ENCODE measurements at regions not wholly inside any gene's neighbourhood (a gene's known extent, or its start where the extent isn't known, plus 50 kb on each side); places are given as distances from the start of the nearest gene placed in this dataset.

- Histone ChIP-seq H2AFZ (ENCODE audit: low read depth) (no peak overlapping the region), H3F3A (replicated peaks; ENCODE audit: insufficient read depth) (no peaks in the 10 kb centered on the region), H3K4me1 (ENCODE audit: control insufficient read depth in 1 of 2, insufficient read depth in 2 of 2, low read depth in 1 of 2, low read length in 1 of 2) (peaks cover 0 to 18% of the 10 kb centered on the region in 2 experiments; a peak in 1 of 4 replicates), H3K27ac (ENCODE audit: low read depth in 2 of 2, low read length in 1 of 2) (no peak overlapping the region), H3K79me2 (ENCODE audit: insufficient read depth) (no peaks in the 10 kb centered on the region), H3K4me2 (no peak overlapping the region), H3K9me3 (no peaks in the 10 kb centered on the region), H3K36me3 (replicated peaks in 1 of 2; ENCODE audit: control insufficient read depth in 1 of 2, insufficient read depth in 2 of 2, low read length in 1 of 2) (no peaks in the 10 kb centered on the region), H3K9ac (no peak overlapping the region), H4K20me1 (ENCODE audit: insufficient read depth) (no peaks in the 10 kb centered on the region), H3K4me3 (ENCODE audit: low read depth in 2 of 2, low read length in 1 of 2) (no peak overlapping the region), H3K9me2 (no peaks in the 10 kb centered on the region), H3K27me3 (ENCODE audit: insufficient read depth) (no peaks in the 10 kb centered on the region)
- ChIA-PET POLR2A (no interaction called here), CTCF (interaction anchor here (0.8 to 1.4 kb wide), 2 partner anchors 182 to 518 kb away, joined by 3 read pairs; no protein-coding TSS in a partner anchor)
- WGBS (ENCODE audit: low lambda C conversion rate): 57% methylated on average over 13 of the region's 13 CpGs
- TF ChIP-seq NRF1 (IDR thresholded peaks at IDR 0.05; ENCODE audit: low read depth, low read length): no peak
- TF ChIP-seq EZH2phosphoT487 (IDR thresholded peaks at IDR 0.05; ENCODE audit: borderline replicate concordance, low read depth): no peak
- TF ChIP-seq RAD21 (IDR thresholded peaks at IDR 0.05; ENCODE audit: low read length): peak; percentile 31; the same call in 1 of the 2 replicates
- no peak for TF ChIP-seq RCOR1 (IDR thresholded peaks at IDR 0.05; ENCODE audit: low read length)
- TF ChIP-seq, protein P1, sequence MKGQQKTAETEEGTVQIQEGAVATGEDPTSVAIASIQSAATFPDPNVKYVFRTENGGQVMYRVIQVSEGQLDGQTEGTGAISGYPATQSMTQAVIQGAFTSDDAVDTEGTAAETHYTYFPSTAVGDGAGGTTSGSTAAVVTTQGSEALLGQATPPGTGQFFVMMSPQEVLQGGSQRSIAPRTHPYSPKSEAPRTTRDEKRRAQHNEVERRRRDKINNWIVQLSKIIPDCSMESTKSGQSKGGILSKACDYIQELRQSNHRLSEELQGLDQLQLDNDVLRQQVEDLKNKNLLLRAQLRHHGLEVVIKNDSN (IDR thresholded peaks at IDR 0.05; ENCODE audit: borderline replicate concordance, low read depth): no peak
- no peak for TF ChIP-seq YY1 (IDR thresholded peaks at IDR 0.05; ENCODE audit: low read depth)
- TF ChIP-seq RFX5 (IDR thresholded peaks at IDR 0.05; ENCODE audit: low read length): no peak
- no peak for DNase-seq
These were observed 206.2 kb downstream of the URI1 start for GRCh38 chr19:30148039-30148790.

GRCh38 chr19:30148803-30149202 lies 206.8 kb downstream of the URI1 start:
- no peaks in the 10 kb centered on the region for H3F3A ChIP-seq (replicated peaks; ENCODE audit: insufficient read depth)
- no peak overlapping the region for H3K4me2 ChIP-seq
- no peak overlapping the region for H3K9ac ChIP-seq
- no peaks in the 10 kb centered on the region for H3K9me3 ChIP-seq
- H3K27me3 ChIP-seq (ENCODE audit: insufficient read depth): no peaks in the 10 kb centered on the region
- no peaks in the 10 kb centered on the region for H3K9me2 ChIP-seq
- ChIA-PET POLR2A (no interaction called here), CTCF (interaction anchor here (1.4 kb wide), 1 partner anchor 517 kb away, joined by 3 read pairs; no protein-coding TSS in a partner anchor)
- H4K20me1 ChIP-seq (ENCODE audit: insufficient read depth): no peaks in the 10 kb centered on the region
- DNase-seq: no peak
- H3K36me3 ChIP-seq (replicated peaks in 1 of 2; ENCODE audit: control insufficient read depth in 1 of 2, insufficient read depth in 2 of 2, low read length in 1 of 2): no peaks in the 10 kb centered on the region
- WGBS (ENCODE audit: low lambda C conversion rate): 60% methylated on average over 7 of the region's 8 CpGs
- H3K79me2 ChIP-seq (ENCODE audit: insufficient read depth): no peaks in the 10 kb centered on the region
- H3K4me3 ChIP-seq (ENCODE audit: low read depth in 2 of 2, low read length in 1 of 2): no peak overlapping the region
- no peak overlapping the region for H2AFZ ChIP-seq (ENCODE audit: low read depth)
- no peak for TF ChIP-seq POLR2AphosphoS5 (IDR thresholded peaks at IDR 0.05; ENCODE audit: low read depth, low read length)
- no peak overlapping the region for H3K27ac ChIP-seq (ENCODE audit: low read depth in 2 of 2, low read length in 1 of 2)
- H3K4me1 ChIP-seq (ENCODE audit: control insufficient read depth in 1 of 2, insufficient read depth in 2 of 2, low read depth in 1 of 2, low read length in 1 of 2): peaks cover 0 to 23% of the 10 kb centered on the region in 2 experiments; a peak in 1 of 4 replicates

DNA sequence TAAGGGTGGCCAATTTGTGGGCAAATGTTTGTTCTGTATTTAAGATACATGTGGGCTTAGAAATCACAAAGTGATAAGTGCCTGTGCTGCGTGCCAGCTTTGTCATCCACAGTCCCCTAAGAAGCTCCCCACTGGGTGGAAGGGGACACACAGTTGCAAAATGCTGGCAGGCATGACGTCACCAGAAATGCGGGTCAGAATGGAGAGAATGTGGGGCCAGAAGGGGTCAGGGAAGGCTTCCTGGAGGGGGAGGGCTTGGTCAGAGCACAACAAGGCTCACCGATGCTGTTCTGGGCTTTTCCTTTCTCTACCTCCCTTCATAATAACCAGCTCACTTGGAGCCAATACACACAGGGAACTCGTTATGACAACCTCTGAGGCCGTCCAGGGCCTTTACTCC lies 207.3 kb downstream of the URI1 start:
- H3K9ac ChIP-seq: no peak overlapping the region
- DNase-seq: no peak
- H3K27me3 ChIP-seq (ENCODE audit: insufficient read depth): no peaks in the 10 kb centered on the region
- no peaks in the 10 kb centered on the region for H3K9me2 ChIP-seq
- ChIA-PET POLR2A (no interaction called here), CTCF (interaction anchor here (1.4 kb wide), 1 partner anchor 517 kb away, joined by 3 read pairs; no protein-coding TSS in a partner anchor)
- no peaks in the 10 kb centered on the region for H4K20me1 ChIP-seq (ENCODE audit: insufficient read depth)
- H3K9me3 ChIP-seq: no peaks in the 10 kb centered on the region
- H3K4me1 ChIP-seq (ENCODE audit: control insufficient read depth in 1 of 2, insufficient read depth in 2 of 2, low read depth in 1 of 2, low read length in 1 of 2): peaks cover 0 to 24% of the 10 kb centered on the region in 2 experiments; a peak in 1 of 4 replicates
- no peaks in the 10 kb centered on the region for H3K36me3 ChIP-seq (replicated peaks in 1 of 2; ENCODE audit: control insufficient read depth in 1 of 2, insufficient read depth in 2 of 2, low read length in 1 of 2)
- no peak overlapping the region for H3K4me2 ChIP-seq
- H3F3A ChIP-seq (replicated peaks; ENCODE audit: insufficient read depth): no peaks in the 10 kb centered on the region
- no peak overlapping the region for H2AFZ ChIP-seq (ENCODE audit: low read depth)
- H3K4me3 ChIP-seq (ENCODE audit: low read depth in 2 of 2, low read length in 1 of 2): no peak overlapping the region
- H3K79me2 ChIP-seq (ENCODE audit: insufficient read depth): no peaks in the 10 kb centered on the region
- 39% methylated on average over 6 of the region's 6 CpGs for WGBS (ENCODE audit: low lambda C conversion rate)
- H3K27ac ChIP-seq (ENCODE audit: low read depth in 2 of 2, low read length in 1 of 2): no peak overlapping the region
- TF ChIP-seq, protein P1 (IDR thresholded peaks at IDR 0.05; ENCODE audit: borderline replicate concordance, low read depth): no peak
- TF ChIP-seq FOXM1 (IDR thresholded peaks at IDR 0.05; ENCODE audit: low read depth): no peak
- TF ChIP-seq, protein P2, sequence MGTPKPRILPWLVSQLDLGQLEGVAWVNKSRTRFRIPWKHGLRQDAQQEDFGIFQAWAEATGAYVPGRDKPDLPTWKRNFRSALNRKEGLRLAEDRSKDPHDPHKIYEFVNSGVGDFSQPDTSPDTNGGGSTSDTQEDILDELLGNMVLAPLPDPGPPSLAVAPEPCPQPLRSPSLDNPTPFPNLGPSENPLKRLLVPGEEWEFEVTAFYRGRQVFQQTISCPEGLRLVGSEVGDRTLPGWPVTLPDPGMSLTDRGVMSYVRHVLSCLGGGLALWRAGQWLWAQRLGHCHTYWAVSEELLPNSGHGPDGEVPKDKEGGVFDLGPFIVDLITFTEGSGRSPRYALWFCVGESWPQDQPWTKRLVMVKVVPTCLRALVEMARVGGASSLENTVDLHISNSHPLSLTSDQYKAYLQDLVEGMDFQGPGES (IDR thresholded peaks at IDR 0.05; ENCODE audit: low read depth, low read length): no peak
- TF ChIP-seq GATA2 (CRISPR knock-in tag; IDR thresholded peaks at IDR 0.05): no peak
- TF ChIP-seq, protein P3, sequence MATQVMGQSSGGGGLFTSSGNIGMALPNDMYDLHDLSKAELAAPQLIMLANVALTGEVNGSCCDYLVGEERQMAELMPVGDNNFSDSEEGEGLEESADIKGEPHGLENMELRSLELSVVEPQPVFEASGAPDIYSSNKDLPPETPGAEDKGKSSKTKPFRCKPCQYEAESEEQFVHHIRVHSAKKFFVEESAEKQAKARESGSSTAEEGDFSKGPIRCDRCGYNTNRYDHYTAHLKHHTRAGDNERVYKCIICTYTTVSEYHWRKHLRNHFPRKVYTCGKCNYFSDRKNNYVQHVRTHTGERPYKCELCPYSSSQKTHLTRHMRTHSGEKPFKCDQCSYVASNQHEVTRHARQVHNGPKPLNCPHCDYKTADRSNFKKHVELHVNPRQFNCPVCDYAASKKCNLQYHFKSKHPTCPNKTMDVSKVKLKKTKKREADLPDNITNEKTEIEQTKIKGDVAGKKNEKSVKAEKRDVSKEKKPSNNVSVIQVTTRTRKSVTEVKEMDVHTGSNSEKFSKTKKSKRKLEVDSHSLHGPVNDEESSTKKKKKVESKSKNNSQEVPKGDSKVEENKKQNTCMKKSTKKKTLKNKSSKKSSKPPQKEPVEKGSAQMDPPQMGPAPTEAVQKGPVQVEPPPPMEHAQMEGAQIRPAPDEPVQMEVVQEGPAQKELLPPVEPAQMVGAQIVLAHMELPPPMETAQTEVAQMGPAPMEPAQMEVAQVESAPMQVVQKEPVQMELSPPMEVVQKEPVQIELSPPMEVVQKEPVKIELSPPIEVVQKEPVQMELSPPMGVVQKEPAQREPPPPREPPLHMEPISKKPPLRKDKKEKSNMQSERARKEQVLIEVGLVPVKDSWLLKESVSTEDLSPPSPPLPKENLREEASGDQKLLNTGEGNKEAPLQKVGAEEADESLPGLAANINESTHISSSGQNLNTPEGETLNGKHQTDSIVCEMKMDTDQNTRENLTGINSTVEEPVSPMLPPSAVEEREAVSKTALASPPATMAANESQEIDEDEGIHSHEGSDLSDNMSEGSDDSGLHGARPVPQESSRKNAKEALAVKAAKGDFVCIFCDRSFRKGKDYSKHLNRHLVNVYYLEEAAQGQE (IDR thresholded peaks at IDR 0.05; ENCODE audit: low read depth, low read length): no peak
- no peak for TF ChIP-seq YY1 (IDR thresholded peaks at IDR 0.05; ENCODE audit: low read depth)
- no peak for TF ChIP-seq JUND (IDR thresholded peaks at IDR 0.05)
- TF ChIP-seq RAD21 (IDR thresholded peaks at IDR 0.05; ENCODE audit: low read length): no peak
- no peak for TF ChIP-seq RCOR1 (IDR thresholded peaks at IDR 0.05; ENCODE audit: low read length)
- TF ChIP-seq, protein P4, sequence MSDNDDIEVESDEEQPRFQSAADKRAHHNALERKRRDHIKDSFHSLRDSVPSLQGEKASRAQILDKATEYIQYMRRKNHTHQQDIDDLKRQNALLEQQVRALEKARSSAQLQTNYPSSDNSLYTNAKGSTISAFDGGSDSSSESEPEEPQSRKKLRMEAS (IDR thresholded peaks at IDR 0.05; ENCODE audit: low read depth): no peak

All from SK-N-SH (cell line).